Keratinocyte (primary cell): ENCODE measurements at regions not wholly inside any gene's neighbourhood (a gene's known extent, or its start where the extent isn't known, plus 50 kb on each side); places are given as distances from the start of the nearest gene placed in this dataset.

Experiments used
- DNase-seq: peaks from one replicate; pipeline ENCODE4 v3.0.0-alpha.2; 2011; ENCODE audit warnings: low read depth, missing footprints, low spot score
- FAIRE-seq: peaks from 2 replicates; lab custom pipeline; 2011; peaks lifted over from hg19 to GRCh38; lab: Jason Lieb, UNC
- H2AFZ ChIP-seq: 2 replicates; pipeline ENCODE4 v1.6.0; 2012; ENCODE audit warnings: low read length, control low read depth, inconsistent platforms; ENCODE audit not compliant: control insufficient read depth
- H3K27ac ChIP-seq: 2 replicates; pipeline ENCODE4 v1.5.1; 2011; ENCODE audit warnings: low read length; ENCODE audit not compliant: control insufficient read depth, insufficient read depth
- H3K27me3 ChIP-seq: 3 replicates; pipeline ENCODE4 v1.6.0; 2011; ENCODE audit warnings: low read length; ENCODE audit not compliant: control insufficient read depth, insufficient read depth; ENCODE audit errors: extremely low read depth
- H3K36me3 ChIP-seq, 2 experiments: 2 replicates in 1 of 2; 3 replicates in 1 of 2; pipeline ENCODE4 v1.5.1; 2011; ENCODE audit warnings: low read length in 2 of 2, mild to moderate bottlenecking in 1 of 2; ENCODE audit not compliant: control insufficient read depth in 2 of 2, insufficient read depth in 2 of 2; ENCODE audit errors: extremely low read depth in 1 of 2
- H3K4me1 ChIP-seq: 3 replicates; pipeline ENCODE4 v1.5.1; 2011; ENCODE audit warnings: low read length; ENCODE audit not compliant: control insufficient read depth, insufficient read depth; ENCODE audit errors: extremely low read depth
- H3K4me2 ChIP-seq: 3 replicates; pipeline ENCODE4 v1.6.0; 2011; ENCODE audit warnings: low read depth, low read length; ENCODE audit not compliant: control insufficient read depth, insufficient read depth; ENCODE audit errors: extremely low read depth
- H3K4me3 ChIP-seq, 3 experiments: fragments of 200-600 bp in 1 of 3; sonication (generic) in 1 of 3; 2 replicates in 2 of 3; 3 replicates in 1 of 3; pipeline ENCODE4 v1.5.1; 2011 to 2016; ENCODE audit warnings: low read length in 3 of 3, mild to moderate bottlenecking in 3 of 3, control low read depth in 2 of 3, inconsistent platforms in 1 of 3, low read depth in 1 of 3, mixed read lengths in 1 of 3, mixed run types in 1 of 3, moderate library complexity in 1 of 3; ENCODE audit not compliant: control insufficient read depth in 2 of 3, insufficient read depth in 2 of 3; ENCODE audit errors: extremely low read depth in 1 of 3
- H3K79me2 ChIP-seq: 2 replicates; pipeline ENCODE4 v1.6.0; 2012; ENCODE audit warnings: low read length; ENCODE audit not compliant: control insufficient read depth, insufficient read depth
- H3K9ac ChIP-seq: 3 replicates; pipeline ENCODE4 v1.6.0; 2011; ENCODE audit warnings: low read length; ENCODE audit not compliant: control insufficient read depth, insufficient read depth; ENCODE audit errors: extremely low read depth
- H3K9me1 ChIP-seq: 3 replicates; pipeline ENCODE4 v1.6.0; 2011; ENCODE audit warnings: low read length; ENCODE audit not compliant: control insufficient read depth, insufficient read depth; ENCODE audit errors: extremely low read depth
- H3K9me3 ChIP-seq: 2 replicates; pipeline ENCODE4 v1.5.1; 2012; ENCODE audit warnings: low read depth, low read length; ENCODE audit not compliant: control insufficient read depth
- H4K20me1 ChIP-seq: 3 replicates; pipeline ENCODE4 v1.6.0; 2011; ENCODE audit warnings: low read length; ENCODE audit not compliant: control insufficient read depth, insufficient read depth; ENCODE audit errors: extremely low read depth
- EZH2 ChIP-seq: IDR thresholded peaks from one replicate; pipeline ENCODE4 v1.6.1; 2012; ENCODE audit warnings: inconsistent platforms, mild to moderate bottlenecking, low read length, moderate library complexity
- dilution Hi-C: fragments of 300-500 bp; cut with MboI; formaldehyde crosslinking; loops from one replicate; pipeline ENCODE4 v1.7.0; 2020; ENCODE audit warnings: low sequenced_read_pairs; ENCODE audit not compliant: extremely low pct_ligation_motif_present
- TF ChIP-seq, protein P1 (sequence below), 3 experiments: IDR thresholded peaks in 1 of 3; conservative IDR thresholded peaks in 1 of 3; optimal IDR thresholded peaks in 1 of 3; 2 replicates in 2 of 3; 3 replicates in 1 of 3; pipeline versions ENCODE3 to v1.5.1; 2011; ENCODE audit warnings: low read length in 3 of 3, mild to moderate bottlenecking in 3 of 3, moderate library complexity in 2 of 3, control low read depth in 1 of 3, inconsistent platforms in 1 of 3; ENCODE audit not compliant: insufficient read depth in 2 of 3; ENCODE audit errors: extremely low read depth in 1 of 3

DNA sequence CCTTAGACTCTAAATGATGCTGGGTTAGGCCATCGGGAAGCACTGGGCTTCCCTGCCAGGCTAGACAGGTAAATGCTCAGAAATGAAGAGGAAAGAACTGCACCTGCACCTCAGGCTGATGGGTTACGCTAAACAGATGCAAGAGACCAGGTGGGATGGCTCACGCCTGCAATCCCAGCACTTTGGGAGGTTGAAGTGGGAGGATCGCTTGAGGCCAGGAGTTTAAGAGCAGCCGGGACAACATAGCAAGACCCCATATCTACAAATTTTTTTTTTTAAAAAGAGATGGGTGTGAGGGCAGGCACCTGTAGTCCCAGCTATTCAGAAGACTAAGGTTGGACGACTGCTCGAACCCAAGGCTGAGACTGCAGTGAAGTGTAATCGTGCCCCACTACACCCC lies 634.7 kb downstream of the UQCRFS1 start:
- H3K4me3 ChIP-seq = no peak overlapping the region
- H3K27me3 ChIP-seq = no peaks in the 10 kb centered on the region
- H4K20me1 ChIP-seq = no peaks in the 10 kb centered on the region
- DNase-seq = no peak
- H3K4me2 ChIP-seq = no peak overlapping the region
- no peak overlapping the region for H3K9ac ChIP-seq
- no peak for TF ChIP-seq EZH2
- TF ChIP-seq, protein P1, sequence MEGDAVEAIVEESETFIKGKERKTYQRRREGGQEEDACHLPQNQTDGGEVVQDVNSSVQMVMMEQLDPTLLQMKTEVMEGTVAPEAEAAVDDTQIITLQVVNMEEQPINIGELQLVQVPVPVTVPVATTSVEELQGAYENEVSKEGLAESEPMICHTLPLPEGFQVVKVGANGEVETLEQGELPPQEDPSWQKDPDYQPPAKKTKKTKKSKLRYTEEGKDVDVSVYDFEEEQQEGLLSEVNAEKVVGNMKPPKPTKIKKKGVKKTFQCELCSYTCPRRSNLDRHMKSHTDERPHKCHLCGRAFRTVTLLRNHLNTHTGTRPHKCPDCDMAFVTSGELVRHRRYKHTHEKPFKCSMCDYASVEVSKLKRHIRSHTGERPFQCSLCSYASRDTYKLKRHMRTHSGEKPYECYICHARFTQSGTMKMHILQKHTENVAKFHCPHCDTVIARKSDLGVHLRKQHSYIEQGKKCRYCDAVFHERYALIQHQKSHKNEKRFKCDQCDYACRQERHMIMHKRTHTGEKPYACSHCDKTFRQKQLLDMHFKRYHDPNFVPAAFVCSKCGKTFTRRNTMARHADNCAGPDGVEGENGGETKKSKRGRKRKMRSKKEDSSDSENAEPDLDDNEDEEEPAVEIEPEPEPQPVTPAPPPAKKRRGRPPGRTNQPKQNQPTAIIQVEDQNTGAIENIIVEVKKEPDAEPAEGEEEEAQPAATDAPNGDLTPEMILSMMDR (optimal IDR thresholded peaks at IDR 0.05 in 1 of 3, IDR thresholded peaks at IDR 0.05 in 1 of 3, conservative IDR thresholded peaks at IDR 0.05 in 1 of 3; ENCODE audit: extremely low read depth in 1 of 3, insufficient read depth in 2 of 3, low read length in 3 of 3) = no peak
- H2AFZ ChIP-seq = no peak overlapping the region
- H3K36me3 ChIP-seq = no peaks in the 10 kb centered on the region
- H3K27ac ChIP-seq = no peak overlapping the region
- no peaks in the 10 kb centered on the region for H3K9me1 ChIP-seq
- H3K79me2 ChIP-seq = no peaks in the 10 kb centered on the region
- no peaks in the 10 kb centered on the region for H3K4me1 ChIP-seq
- dilution Hi-C loops = no loop called here
- FAIRE-seq = no peak
- peaks cover 11% of the 10 kb centered on the region for H3K9me3 ChIP-seq

DNA sequence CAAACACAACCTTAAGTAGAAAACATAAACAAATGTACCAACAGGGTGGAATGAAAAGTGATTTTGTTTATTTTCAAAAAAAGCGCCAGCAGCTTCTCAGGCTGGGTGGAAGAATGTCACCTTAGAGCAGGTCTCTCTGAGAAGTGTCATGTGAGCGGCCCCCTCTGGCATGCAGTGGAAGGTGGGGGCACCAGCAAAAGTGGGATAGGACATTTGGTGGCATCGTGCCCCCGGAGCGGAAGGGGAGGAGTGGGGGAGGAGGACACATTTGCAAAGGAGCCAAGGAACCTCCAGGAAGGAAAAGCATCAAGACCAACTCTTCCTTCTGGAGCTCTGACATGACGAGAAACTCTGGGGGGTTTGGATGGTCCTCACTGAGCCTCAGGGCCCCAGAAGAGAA lies 635.3 kb downstream of the UQCRFS1 start:
- Histone ChIP-seq H3K4me1 (no peaks in the 10 kb centered on the region), H3K9me3 (peaks cover 11% of the 10 kb centered on the region), H2AFZ (no peak overlapping the region), H3K27me3 (no peaks in the 10 kb centered on the region), H3K4me2 (no peak overlapping the region), H3K4me3 (no peak overlapping the region), H3K9me1 (no peaks in the 10 kb centered on the region), H3K79me2 (no peaks in the 10 kb centered on the region), H3K36me3 (no peaks in the 10 kb centered on the region), H4K20me1 (no peaks in the 10 kb centered on the region), H3K9ac (no peak overlapping the region), H3K27ac (no peak overlapping the region)
- dilution Hi-C loops = no loop called here
- no peak for DNase-seq
- FAIRE-seq = no peak
- TF ChIP-seq EZH2 = no peak
- TF ChIP-seq, protein P1 (optimal IDR thresholded peaks at IDR 0.05 in 1 of 3, IDR thresholded peaks at IDR 0.05 in 1 of 3, conservative IDR thresholded peaks at IDR 0.05 in 1 of 3; ENCODE audit: extremely low read depth in 1 of 3, insufficient read depth in 2 of 3, low read length in 3 of 3) = no peak
